ENCODE measurements at regions not wholly inside any gene's neighbourhood (a gene's known extent, or its start where the extent isn't known, plus 50 kb on each side); places are given as distances from the start of the nearest gene placed in this dataset.

GRCh38 chr2:188902901-188903491 is 71.2 kb upstream of the COL3A1 start:
- H3K27ac Mint-ChIP-seq (ENCODE audit: unreplicated experiment), result peak overlapping the region; percentile 73
- DNase-seq (ENCODE audit: low spot score), result no peak
- H3K4me1 Mint-ChIP-seq (ENCODE audit: unreplicated experiment), result peaks cover 7% of the 10 kb centered on the region
- H3K9me3 Mint-ChIP-seq (ENCODE audit: unreplicated experiment), result no peaks in the 10 kb centered on the region
- no peak for TF ChIP-seq CTCF (IDR thresholded peaks at IDR 0.05; ENCODE audit: unreplicated experiment)
- no peaks in the 10 kb centered on the region for H3K36me3 Mint-ChIP-seq (ENCODE audit: low read depth, unreplicated experiment)
- H3K4me3 Mint-ChIP-seq (ENCODE audit: unreplicated experiment), result no peak overlapping the region
- H3K27me3 Mint-ChIP-seq (ENCODE audit: unreplicated experiment), result no peaks in the 10 kb centered on the region

DNA sequence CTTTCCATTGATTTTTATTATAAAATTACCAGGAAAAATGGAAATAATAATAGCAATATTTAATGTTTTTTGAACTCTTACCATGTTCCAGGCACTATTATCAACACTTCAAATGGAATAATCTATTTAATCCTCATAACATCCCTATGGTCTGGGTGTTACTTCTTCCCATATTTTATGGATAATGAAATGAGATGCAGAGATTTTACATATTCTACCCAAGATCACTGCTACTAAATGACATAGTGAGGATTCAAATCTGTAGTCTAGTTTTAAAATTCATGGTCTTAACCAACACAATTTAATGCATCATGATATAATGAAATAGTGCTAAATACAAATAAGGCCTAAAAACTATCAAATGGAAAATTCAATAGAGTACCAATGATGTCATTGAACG is 70.4 kb upstream of the COL3A1 start:
- Mint-ChIP-seq H3K27ac (ENCODE audit: unreplicated experiment) (no peak overlapping the region), H3K27me3 (ENCODE audit: unreplicated experiment) (no peaks in the 10 kb centered on the region), H3K9me3 (ENCODE audit: unreplicated experiment) (no peaks in the 10 kb centered on the region), H3K4me1 (ENCODE audit: unreplicated experiment) (peaks cover 7% of the 10 kb centered on the region), H3K4me3 (ENCODE audit: unreplicated experiment) (no peak overlapping the region), H3K36me3 (ENCODE audit: low read depth, unreplicated experiment) (no peaks in the 10 kb centered on the region)
- TF ChIP-seq CTCF (IDR thresholded peaks at IDR 0.05; ENCODE audit: unreplicated experiment), result no peak
- no peak for DNase-seq (ENCODE audit: low spot score)

- Mint-ChIP-seq H3K36me3 (ENCODE audit: low read depth, unreplicated experiment) (no peaks in the 10 kb centered on the region), H3K27ac (ENCODE audit: unreplicated experiment) (no peak overlapping the region), H3K27me3 (ENCODE audit: unreplicated experiment) (no peaks in the 10 kb centered on the region), H3K4me3 (ENCODE audit: unreplicated experiment) (no peak overlapping the region), H3K4me1 (ENCODE audit: unreplicated experiment) (no peaks in the 10 kb centered on the region), H3K9me3 (ENCODE audit: unreplicated experiment) (no peaks in the 10 kb centered on the region)
- TF ChIP-seq CTCF (IDR thresholded peaks at IDR 0.05; ENCODE audit: unreplicated experiment), result no peak
- DNase-seq (ENCODE audit: low spot score), result no peak
Measured at GRCh38 chr2:188909036-188909435, 65.1 kb upstream of the COL3A1 start.

GRCh38 chr2:188916736-188917135 is 57.4 kb upstream of the COL3A1 start:
- no peak overlapping the region for H3K27ac Mint-ChIP-seq (ENCODE audit: unreplicated experiment)
- H3K9me3 Mint-ChIP-seq (ENCODE audit: unreplicated experiment), result no peaks in the 10 kb centered on the region
- no peak overlapping the region for H3K4me3 Mint-ChIP-seq (ENCODE audit: unreplicated experiment)
- H3K36me3 Mint-ChIP-seq (ENCODE audit: low read depth, unreplicated experiment), result no peaks in the 10 kb centered on the region
- no peaks in the 10 kb centered on the region for H3K4me1 Mint-ChIP-seq (ENCODE audit: unreplicated experiment)
- no peak for DNase-seq (ENCODE audit: low spot score)
- TF ChIP-seq CTCF (IDR thresholded peaks at IDR 0.05; ENCODE audit: unreplicated experiment), result no peak
- no peaks in the 10 kb centered on the region for H3K27me3 Mint-ChIP-seq (ENCODE audit: unreplicated experiment)

GRCh38 chr2:188917632-188918031 is 56.5 kb upstream of the COL3A1 start:
- Mint-ChIP-seq H3K27ac (ENCODE audit: unreplicated experiment) (no peak overlapping the region), H3K4me3 (ENCODE audit: unreplicated experiment) (no peak overlapping the region), H3K4me1 (ENCODE audit: unreplicated experiment) (no peaks in the 10 kb centered on the region), H3K27me3 (ENCODE audit: unreplicated experiment) (no peaks in the 10 kb centered on the region), H3K9me3 (ENCODE audit: unreplicated experiment) (no peaks in the 10 kb centered on the region), H3K36me3 (ENCODE audit: low read depth, unreplicated experiment) (no peaks in the 10 kb centered on the region)
- no peak for DNase-seq (ENCODE audit: low spot score)
- TF ChIP-seq CTCF (IDR thresholded peaks at IDR 0.05; ENCODE audit: unreplicated experiment), result no peak

Measured in endothelial cell (in vitro differentiated cells).